B cell (primary cell): ENCODE measurements at regions not wholly inside any gene's neighbourhood (a gene's known extent, or its start where the extent isn't known, plus 50 kb on each side); places are given as distances from the start of the nearest gene placed in this dataset.

Source experiments
- ATAC-seq: fragments of 200-7000 bp; cut with Tn5 transposase; one replicate; pipeline ENCODE4 v1.10.0; 2021; ENCODE audit warnings: low read depth, mild to moderate bottlenecking, moderate number of reproducible peaks, moderate library complexity
- CTCF ChIA-PET: fragments of 350-600 bp; sonication (Branson Sonifier 250); formaldehyde crosslinking; loops from one replicate; lab custom pipeline; 2021; ENCODE audit warnings: antibody characterized with exemption, inconsistent platforms; lab: Charles Lee
- POLR2A ChIA-PET: fragments of 350-600 bp; sonication (Branson Sonifier 250); formaldehyde crosslinking; loops from one replicate; lab custom pipeline; 2021; ENCODE audit warnings: antibody characterized with exemption; lab: Charles Lee
- DNase-seq: peaks from one replicate; pipeline ENCODE4 v3.0.0; 2013
- H2AFZ ChIP-seq: 2 replicates; pipeline ENCODE4 v1.6.1; 2012; ENCODE audit warnings: mild to moderate bottlenecking, low read depth, low read length; ENCODE audit not compliant: insufficient read depth, poor library complexity, severe bottlenecking
- H3K27ac ChIP-seq, 2 donors: 1 replicate in 1 of 2; 2 replicates in 1 of 2; pipeline ENCODE4 v1.5.1; 2012 to 2013; ENCODE audit warnings: low read length in 2 of 2, mild to moderate bottlenecking in 2 of 2, moderate library complexity in 1 of 2
- H3K27me3 ChIP-seq, 4 experiments: fragments of 200-600 bp in 1 of 4; sonication (generic) in 1 of 4; replicated peaks in 1 of 4; 1 replicate in 2 of 4; 2 replicates in 2 of 4; pipeline versions ENCODE4 v1.6.1 to v1.7.0; 2013 to 2016; ENCODE audit warnings: low read length in 3 of 4, mild to moderate bottlenecking in 2 of 4, mixed read lengths in 1 of 4, moderate library complexity in 1 of 4; ENCODE audit not compliant: insufficient read depth in 4 of 4, control insufficient read depth in 3 of 4; ENCODE audit errors: control extremely low read depth in 1 of 4
- H3K36me3 ChIP-seq, 2 experiments: replicated peaks in 1 of 2; 1 replicate in 1 of 2; 2 replicates in 1 of 2; pipeline versions ENCODE4 v1.6.1 to v1.7.1; 2013; ENCODE audit warnings: low read length in 1 of 2; ENCODE audit not compliant: insufficient read depth in 2 of 2, control insufficient read depth in 1 of 2; ENCODE audit errors: control extremely low read depth in 1 of 2, extremely low read depth in 1 of 2
- H3K4me1 ChIP-seq, 2 donors: fragments of 200-600 bp in 1 of 2; sonication (generic) in 1 of 2; 1 replicate in 1 of 2; 2 replicates in 1 of 2; pipeline versions ENCODE4 v1.5.1 to v1.6.1; 2013 to 2017; ENCODE audit warnings: low read length in 2 of 2; ENCODE audit not compliant: control insufficient read depth in 2 of 2, insufficient read depth in 2 of 2
- H3K4me2 ChIP-seq: replicated peaks from 2 replicates; pipeline ENCODE3; 2012; ENCODE audit warnings: mild to moderate bottlenecking, low read depth, low read length; ENCODE audit not compliant: poor library complexity, severe bottlenecking
- H3K4me3 ChIP-seq, 5 experiments: fragments of 200-600 bp in 1 of 5; sonication (generic) in 1 of 5; 1 replicate in 3 of 5; 2 replicates in 2 of 5; pipeline versions ENCODE4 v1.5.1 to v1.7.0; 2011 to 2016; ENCODE audit warnings: low read length in 4 of 5, mild to moderate bottlenecking in 4 of 5, low read depth in 2 of 5, control low read depth in 1 of 5, moderate library complexity in 1 of 5; ENCODE audit not compliant: insufficient read depth in 1 of 5; ENCODE audit errors: control extremely low read depth in 1 of 5, extremely low read depth in 1 of 5
- H3K79me2 ChIP-seq: fragments of 200-600 bp; sonication (generic); one replicate; pipeline ENCODE4 v1.6.0; 2016; ENCODE audit warnings: low read length; ENCODE audit not compliant: control insufficient read depth, insufficient read depth
- H3K9ac ChIP-seq: fragments of 200-600 bp; sonication (generic); 2 replicates; pipeline ENCODE4 v1.6.1; 2017; ENCODE audit warnings: mild to moderate bottlenecking, low read length, moderate library complexity
- H3K9me3 ChIP-seq, 3 donors: one replicate each; pipeline versions ENCODE4 v1.6.1 to v1.7.1; 2013; ENCODE audit warnings: low read length in 2 of 3; ENCODE audit not compliant: control insufficient read depth in 2 of 3, insufficient read depth in 1 of 3; ENCODE audit errors: control extremely low read depth in 1 of 3
- H4K20me1 ChIP-seq: 2 replicates; pipeline ENCODE4 v1.6.0; 2012; ENCODE audit warnings: mild to moderate bottlenecking, low read length; ENCODE audit not compliant: insufficient read depth, control insufficient read depth, poor library complexity, severe bottlenecking
- H3K27ac Mint-ChIP-seq: one replicate; pipeline ENCODE4 v1.8.0; 2021; ENCODE audit warnings: mixed read lengths
- H3K27me3 Mint-ChIP-seq: one replicate; pipeline ENCODE4 v1.8.0; 2021; ENCODE audit warnings: mixed read lengths
- H3K4me1 Mint-ChIP-seq: one replicate; pipeline ENCODE4 v1.8.0; 2021; ENCODE audit warnings: mixed read lengths
- H3K4me3 Mint-ChIP-seq: one replicate; pipeline ENCODE4 v1.8.0; 2021; ENCODE audit warnings: mixed read lengths
- H3K9me3 Mint-ChIP-seq: one replicate; pipeline ENCODE4 v1.8.0; 2022; ENCODE audit warnings: mixed read lengths; ENCODE audit not compliant: insufficient read depth
- EZH2 ChIP-seq: IDR thresholded peaks from 2 replicates; pipeline ENCODE4 v1.6.1; 2012; ENCODE audit warnings: borderline replicate concordance, low read depth, mild to moderate bottlenecking, moderate library complexity, low read length; ENCODE audit not compliant: insufficient read depth, poor library complexity, severe bottlenecking
- WGBS: methylation state at CpG from one replicate; pipeline ENCODE4 v1.1.5; 2013; ENCODE audit warnings: missing lambda C conversion rate; ENCODE audit not compliant: insufficient coverage; 5-methylcytosine and 5-hydroxymethylcytosine counted together
- intact Hi-C: fragments of 100-400 bp; cut with micrococcal nuclease; formaldehyde crosslinking; loops from one replicate; pipeline ENCODE4 v1.10.0; 2022
- TF ChIP-seq, protein P1 (sequence below): fragments of 200-600 bp; IDR thresholded peaks from one replicate; pipeline ENCODE4 v1.8.0; 2022; ENCODE audit warnings: antibody characterized with exemption, mild to moderate bottlenecking

DNA sequence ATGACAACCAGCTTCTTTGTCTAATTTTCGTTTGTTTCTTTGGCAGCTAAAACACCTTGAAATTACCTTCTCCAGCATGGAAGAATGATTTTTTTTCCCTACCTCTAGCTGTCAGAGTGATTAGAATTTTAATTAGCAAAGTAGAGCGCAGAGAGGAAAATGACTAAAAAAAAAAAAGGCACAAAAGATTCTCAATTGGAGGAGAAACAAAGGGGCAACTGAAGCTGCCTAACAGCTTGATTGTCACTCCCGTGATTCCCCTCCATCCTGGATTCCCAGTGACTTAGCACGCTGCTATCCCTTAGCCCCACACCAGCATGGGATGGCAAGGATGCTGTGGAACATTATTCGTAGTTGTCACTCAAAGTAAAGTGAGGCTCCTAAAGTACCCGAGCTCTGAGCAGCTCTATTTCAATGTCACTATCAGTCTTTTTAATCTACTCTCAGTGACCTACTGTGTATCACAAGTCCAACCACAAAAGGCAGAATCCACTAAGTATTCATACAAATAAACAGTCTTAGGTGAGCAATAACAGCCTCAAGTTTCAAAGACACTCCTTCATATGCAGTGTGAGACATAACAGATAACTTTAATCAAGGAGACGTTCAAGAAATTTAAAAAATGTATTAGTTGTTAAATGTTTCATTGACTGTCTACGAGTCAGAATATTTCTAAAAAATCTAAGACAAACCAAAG lies 710.0 kb upstream of the GRAMD2B start:
- TF ChIP-seq, protein P1, sequence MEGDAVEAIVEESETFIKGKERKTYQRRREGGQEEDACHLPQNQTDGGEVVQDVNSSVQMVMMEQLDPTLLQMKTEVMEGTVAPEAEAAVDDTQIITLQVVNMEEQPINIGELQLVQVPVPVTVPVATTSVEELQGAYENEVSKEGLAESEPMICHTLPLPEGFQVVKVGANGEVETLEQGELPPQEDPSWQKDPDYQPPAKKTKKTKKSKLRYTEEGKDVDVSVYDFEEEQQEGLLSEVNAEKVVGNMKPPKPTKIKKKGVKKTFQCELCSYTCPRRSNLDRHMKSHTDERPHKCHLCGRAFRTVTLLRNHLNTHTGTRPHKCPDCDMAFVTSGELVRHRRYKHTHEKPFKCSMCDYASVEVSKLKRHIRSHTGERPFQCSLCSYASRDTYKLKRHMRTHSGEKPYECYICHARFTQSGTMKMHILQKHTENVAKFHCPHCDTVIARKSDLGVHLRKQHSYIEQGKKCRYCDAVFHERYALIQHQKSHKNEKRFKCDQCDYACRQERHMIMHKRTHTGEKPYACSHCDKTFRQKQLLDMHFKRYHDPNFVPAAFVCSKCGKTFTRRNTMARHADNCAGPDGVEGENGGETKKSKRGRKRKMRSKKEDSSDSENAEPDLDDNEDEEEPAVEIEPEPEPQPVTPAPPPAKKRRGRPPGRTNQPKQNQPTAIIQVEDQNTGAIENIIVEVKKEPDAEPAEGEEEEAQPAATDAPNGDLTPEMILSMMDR: no peak
- TF ChIP-seq EZH2: no peak
- no peak overlapping the region for H3K27ac ChIP-seq
- H4K20me1 ChIP-seq: no peaks in the 10 kb centered on the region
- H3K27ac Mint-ChIP-seq: no peak overlapping the region
- no peaks in the 10 kb centered on the region for H3K4me1 ChIP-seq
- no peak overlapping the region for H3K4me2 ChIP-seq
- peaks cover 24% of the 10 kb centered on the region for H3K27me3 Mint-ChIP-seq
- ChIA-PET CTCF (interaction anchor here (0.6 kb wide), 1 partner anchor 16 kb away, joined by 3 read pairs; no protein-coding TSS in a partner anchor), POLR2A (no interaction called here)
- no peaks in the 10 kb centered on the region for H3K27me3 ChIP-seq
- no peak overlapping the region for H3K9ac ChIP-seq
- H3K4me3 ChIP-seq: no peak overlapping the region
- no peaks in the 10 kb centered on the region for H3K4me1 Mint-ChIP-seq
- no peaks in the 10 kb centered on the region for H3K79me2 ChIP-seq
- WGBS: 100% methylated on average over 2 of the region's 8 CpGs
- no peak overlapping the region for H3K4me3 Mint-ChIP-seq
- H3K9me3 Mint-ChIP-seq: no peaks in the 10 kb centered on the region
- ATAC-seq (no peak), DNase-seq (no peak)
- no peak overlapping the region for H2AFZ ChIP-seq
- intact Hi-C loops: no loop called here
- no peaks in the 10 kb centered on the region for H3K36me3 ChIP-seq
- H3K9me3 ChIP-seq: no peaks in the 10 kb centered on the region

DNA sequence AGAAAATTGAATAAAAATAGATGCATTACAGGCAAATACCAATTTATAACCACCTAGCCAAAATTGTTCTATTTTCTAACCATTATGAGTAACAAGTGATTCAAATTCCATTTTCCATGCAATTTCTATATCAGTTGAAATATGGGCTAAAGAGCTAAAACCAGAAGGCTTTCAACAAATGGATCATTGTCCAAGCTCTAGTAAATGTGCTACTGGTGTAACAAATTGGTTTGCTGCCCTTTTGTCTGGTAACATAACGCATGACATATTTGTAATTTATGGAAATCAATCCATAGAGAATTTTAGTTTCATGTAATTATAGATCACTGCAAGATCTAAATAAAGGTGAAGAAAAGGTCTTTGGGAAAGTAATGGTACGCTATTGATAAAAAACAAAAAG lies 708.0 kb upstream of the GRAMD2B start:
- Mint-ChIP-seq H3K27me3 (peaks cover 19% of the 10 kb centered on the region), H3K4me3 (no peak overlapping the region), H3K9me3 (no peaks in the 10 kb centered on the region), H3K27ac (no peak overlapping the region), H3K4me1 (no peaks in the 10 kb centered on the region)
- H3K4me2 ChIP-seq: no peak overlapping the region
- no peaks in the 10 kb centered on the region for H3K36me3 ChIP-seq
- no peak overlapping the region for H3K9ac ChIP-seq
- no peak overlapping the region for H3K4me3 ChIP-seq
- no peak overlapping the region for H3K27ac ChIP-seq
- ChIA-PET CTCF (no interaction called here), POLR2A (no interaction called here)
- H3K27me3 ChIP-seq: no peaks in the 10 kb centered on the region
- TF ChIP-seq, protein P1: no peak
- no peak for TF ChIP-seq EZH2
- no peaks in the 10 kb centered on the region for H3K9me3 ChIP-seq
- DNase-seq (no peak), ATAC-seq (no peak)
- H3K4me1 ChIP-seq: no peaks in the 10 kb centered on the region
- intact Hi-C loops: no loop called here
- no peaks in the 10 kb centered on the region for H3K79me2 ChIP-seq
- WGBS: no CpG with 5 or more reads among the region's 2 CpGs
- no peaks in the 10 kb centered on the region for H4K20me1 ChIP-seq
- H2AFZ ChIP-seq: no peak overlapping the region
